Loucy (cell line): ENCODE measurements at regions not wholly inside any gene's neighbourhood (a gene's known extent, or its start where the extent isn't known, plus 50 kb on each side); places are given as distances from the start of the nearest gene placed in this dataset.

Experiments
- H2AFZ ChIP-seq: fragments of 200-600 bp; sonication (generic); 2 replicates; pipeline ENCODE4 v1.6.0; 2016; ENCODE audit warnings: antibody characterized with exemption, mild to moderate bottlenecking, low read length, moderate library complexity
- H3F3A ChIP-seq: fragments of 200-600 bp; 2 replicates; pipeline ENCODE4 v1.6.0; 2016; ENCODE audit warnings: antibody characterized with exemption, low read depth, mild to moderate bottlenecking
- H3K27me3 ChIP-seq: fragments of 200-600 bp; sonication (generic); 2 replicates; pipeline ENCODE4 v1.6.1; 2014; ENCODE audit warnings: low read length, mild to moderate bottlenecking; ENCODE audit not compliant: insufficient read depth, poor library complexity, severe bottlenecking
- H3K36me3 ChIP-seq: fragments of 200-600 bp; sonication (generic); 2 replicates; pipeline ENCODE4 v1.6.1; 2016; ENCODE audit warnings: low read length; ENCODE audit not compliant: insufficient read depth
- H3K4me1 ChIP-seq: fragments of 200-600 bp; sonication (generic); 2 replicates; pipeline ENCODE4 v1.5.1; 2014; ENCODE audit warnings: low read length, mild to moderate bottlenecking; ENCODE audit not compliant: insufficient read depth, poor library complexity, severe bottlenecking
- H3K4me2 ChIP-seq: fragments of 200-600 bp; sonication (generic); 2 replicates; pipeline ENCODE4 v1.6.0; 2014; ENCODE audit warnings: antibody characterized with exemption, low read length, low read depth, mild to moderate bottlenecking; ENCODE audit not compliant: poor library complexity, severe bottlenecking
- H3K4me3 ChIP-seq: fragments of 200-600 bp; sonication (generic); 2 replicates; pipeline ENCODE4 v1.5.1; 2014; ENCODE audit warnings: low read length, mild to moderate bottlenecking, mixed read lengths; ENCODE audit not compliant: poor library complexity, severe bottlenecking
- H3K79me2 ChIP-seq: fragments of 200-600 bp; sonication (generic); 2 replicates; pipeline ENCODE4 v1.6.1; 2014; ENCODE audit warnings: low read length; ENCODE audit not compliant: insufficient read depth
- H3K9ac ChIP-seq: fragments of 200-600 bp; sonication (generic); 2 replicates; pipeline ENCODE4 v1.6.0; 2014; ENCODE audit warnings: mild to moderate bottlenecking, low read depth, low read length, moderate library complexity; ENCODE audit not compliant: poor library complexity, severe bottlenecking
- H3K9me2 ChIP-seq: fragments of 200-600 bp; sonication (generic); replicated peaks from 2 replicates; pipeline ENCODE4 v1.6.1; 2016; ENCODE audit warnings: low read depth, low read length, mixed read lengths
- H3K9me3 ChIP-seq: fragments of 200-600 bp; sonication (generic); 2 replicates; pipeline ENCODE4 v1.6.1; 2014; ENCODE audit warnings: mild to moderate bottlenecking, antibody characterized with exemption, low read length, low read depth; ENCODE audit not compliant: insufficient read depth
- H4K20me1 ChIP-seq: fragments of 200-600 bp; sonication (generic); 2 replicates; pipeline ENCODE4 v1.6.0; 2014; ENCODE audit warnings: antibody characterized with exemption, low read length, mild to moderate bottlenecking; ENCODE audit not compliant: insufficient read depth, poor library complexity, severe bottlenecking
- CTCF ChIP-seq: fragments of 200-600 bp; sonication (generic); conservative IDR thresholded peaks from 2 replicates; pipeline ENCODE4 v1.5.1; 2014; ENCODE audit warnings: mild to moderate bottlenecking, antibody characterized with exemption, low read length
- EZH2phosphoT487 ChIP-seq: fragments of 200-600 bp; IDR thresholded peaks from 2 replicates; pipeline ENCODE4 v1.6.1; 2018; ENCODE audit warnings: antibody characterized with exemption, mild to moderate bottlenecking, moderate library complexity, borderline replicate concordance

- no peak overlapping the region for H3K9ac ChIP-seq
- no peak for TF ChIP-seq EZH2phosphoT487
- no peak for TF ChIP-seq CTCF
- H3K4me2 ChIP-seq = no peak overlapping the region
Measured at GRCh38 chr6:94414041-94414440, 994.7 kb upstream of the EPHA7 start.

DNA sequence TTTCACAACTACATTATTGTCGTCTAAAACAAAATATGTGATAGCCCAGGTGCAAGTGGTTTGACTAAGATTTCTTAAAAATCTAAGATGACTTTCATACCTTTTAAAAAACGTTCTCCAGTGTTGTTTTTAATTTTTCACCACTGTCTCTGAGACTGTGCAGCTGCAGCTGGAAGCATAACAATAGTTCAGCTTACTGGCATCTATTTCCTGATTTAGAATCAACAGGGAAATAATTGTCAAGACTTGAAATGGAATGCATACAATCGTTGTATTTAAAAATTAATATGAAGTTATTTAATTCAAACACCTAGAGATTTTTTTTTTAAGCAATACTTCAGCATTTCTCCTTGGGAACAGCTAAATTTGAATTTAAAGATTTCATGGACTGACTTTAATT is 982.0 kb upstream of the EPHA7 start:
- H3K27me3 ChIP-seq = no peaks in the 10 kb centered on the region
- no peak overlapping the region for H3K9ac ChIP-seq
- no peaks in the 10 kb centered on the region for H3F3A ChIP-seq
- no peaks in the 10 kb centered on the region for H3K9me2 ChIP-seq
- H4K20me1 ChIP-seq = no peaks in the 10 kb centered on the region
- no peak overlapping the region for H3K4me2 ChIP-seq
- no peak overlapping the region for H3K4me3 ChIP-seq
- no peaks in the 10 kb centered on the region for H3K9me3 ChIP-seq
- no peaks in the 10 kb centered on the region for H3K4me1 ChIP-seq
- no peak overlapping the region for H2AFZ ChIP-seq
- no peaks in the 10 kb centered on the region for H3K36me3 ChIP-seq
- no peaks in the 10 kb centered on the region for H3K79me2 ChIP-seq
- TF ChIP-seq EZH2phosphoT487 (no peak), CTCF (no peak)

More at GRCh38 chr6:94414041-94414440, 994.7 kb upstream of the EPHA7 start:
- Histone ChIP-seq H3K9me3 (no peaks in the 10 kb centered on the region), H3K4me3 (no peak overlapping the region), H3K27me3 (no peaks in the 10 kb centered on the region), H3F3A (no peaks in the 10 kb centered on the region), H3K9me2 (no peaks in the 10 kb centered on the region), H4K20me1 (no peaks in the 10 kb centered on the region), H3K36me3 (no peaks in the 10 kb centered on the region), H2AFZ (no peak overlapping the region), H3K79me2 (no peaks in the 10 kb centered on the region), H3K4me1 (no peaks in the 10 kb centered on the region)

GRCh38 chr6:94394822-94395221 is 975.5 kb upstream of the EPHA7 start:
- H3K79me2 ChIP-seq = no peaks in the 10 kb centered on the region
- no peaks in the 10 kb centered on the region for H3K36me3 ChIP-seq
- no peaks in the 10 kb centered on the region for H3K27me3 ChIP-seq
- H3K9me3 ChIP-seq = no peaks in the 10 kb centered on the region
- H3K9ac ChIP-seq = no peak overlapping the region
- H4K20me1 ChIP-seq = no peaks in the 10 kb centered on the region
- H3K9me2 ChIP-seq = no peaks in the 10 kb centered on the region
- no peak overlapping the region for H3K4me3 ChIP-seq
- TF ChIP-seq EZH2phosphoT487 (no peak), CTCF (no peak)
- no peaks in the 10 kb centered on the region for H3K4me1 ChIP-seq
- H2AFZ ChIP-seq = no peak overlapping the region
- no peaks in the 10 kb centered on the region for H3F3A ChIP-seq
- H3K4me2 ChIP-seq = no peak overlapping the region
